Right atrium auricular region (tissue), 2 donors: ENCODE measurements at regions not wholly inside any gene's neighbourhood (a gene's known extent, or its start where the extent isn't known, plus 50 kb on each side); places are given as distances from the start of the nearest gene placed in this dataset.
A peak's percentile ranks its signal among the peaks of the same experiment; 100 is the strongest.

Experiments used
- DNase-seq: peaks from one replicate; pipeline ENCODE4 v3.0.0-alpha.2; 2019; ENCODE audit warnings: low spot score
- H3K27ac ChIP-seq, 2 donors: fragments of 200-600 bp; sonication (generic); 1 replicate in 1 of 2; 2 replicates in 1 of 2; pipeline ENCODE4 v1.5.1; 2016 to 2019
- H3K27me3 ChIP-seq, 2 donors: fragments of 200-600 bp; sonication (generic); one replicate each; pipeline versions ENCODE4 v1.5.1 to v1.6.0; 2017 to 2019
- H3K36me3 ChIP-seq: fragments of 200-600 bp; sonication (generic); one replicate; pipeline ENCODE4 v1.5.1; 2016
- H3K4me1 ChIP-seq, 2 donors: fragments of 200-600 bp; sonication (generic); one replicate each; pipeline versions ENCODE4 v1.5.1 to v1.6.0; 2017 to 2019
- H3K4me3 ChIP-seq, 2 donors: fragments of 200-600 bp; sonication (generic); 1 replicate in 1 of 2; 2 replicates in 1 of 2; pipeline ENCODE4 v1.5.1; 2017 to 2019; ENCODE audit warnings: mild to moderate bottlenecking in 1 of 2, moderate library complexity in 1 of 2
- H3K9me3 ChIP-seq, 2 donors: fragments of 200-600 bp; sonication (generic); one replicate each; pipeline ENCODE4 v1.5.1; 2019
- TF ChIP-seq, protein P1 (sequence below), 2 donors: fragments of 200-600 bp; sonication (generic); IDR thresholded peaks; one replicate each; pipeline ENCODE4 v1.5.1; 2019; ENCODE audit warnings: antibody characterized with exemption in 2 of 2

DNA sequence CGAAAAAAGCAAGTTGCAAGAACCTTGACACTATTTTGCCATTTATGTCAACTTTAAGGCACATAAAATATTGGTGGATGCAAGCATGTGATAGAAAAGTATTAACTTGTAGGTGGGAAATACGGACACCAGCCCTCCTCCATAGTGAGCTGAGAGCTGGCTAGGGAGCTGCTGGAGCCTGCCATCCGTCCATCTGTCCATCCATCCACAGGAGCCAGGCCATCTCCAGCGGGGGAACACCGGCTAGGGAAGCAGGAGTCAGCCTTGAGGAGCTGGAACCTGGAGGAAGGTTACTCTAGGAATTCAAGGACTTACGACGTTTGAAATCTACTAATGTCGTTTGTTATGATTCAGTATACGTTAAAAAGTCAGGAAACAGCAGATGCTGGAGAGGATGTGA, 120.7 kb upstream of the C14orf180 start:
- H3K4me1 ChIP-seq = peaks cover 0 to 13% of the 10 kb centered on the region in 2 donors
- peak; percentile 28 for DNase-seq
- no peaks in the 10 kb centered on the region for H3K27me3 ChIP-seq
- peaks cover 0 to under 1% of the 10 kb centered on the region in 2 donors for H3K9me3 ChIP-seq
- H3K4me3 ChIP-seq = no peak overlapping the region
- H3K36me3 ChIP-seq = no peaks in the 10 kb centered on the region
- H3K27ac ChIP-seq = no peak overlapping the region
- TF ChIP-seq, protein P1, sequence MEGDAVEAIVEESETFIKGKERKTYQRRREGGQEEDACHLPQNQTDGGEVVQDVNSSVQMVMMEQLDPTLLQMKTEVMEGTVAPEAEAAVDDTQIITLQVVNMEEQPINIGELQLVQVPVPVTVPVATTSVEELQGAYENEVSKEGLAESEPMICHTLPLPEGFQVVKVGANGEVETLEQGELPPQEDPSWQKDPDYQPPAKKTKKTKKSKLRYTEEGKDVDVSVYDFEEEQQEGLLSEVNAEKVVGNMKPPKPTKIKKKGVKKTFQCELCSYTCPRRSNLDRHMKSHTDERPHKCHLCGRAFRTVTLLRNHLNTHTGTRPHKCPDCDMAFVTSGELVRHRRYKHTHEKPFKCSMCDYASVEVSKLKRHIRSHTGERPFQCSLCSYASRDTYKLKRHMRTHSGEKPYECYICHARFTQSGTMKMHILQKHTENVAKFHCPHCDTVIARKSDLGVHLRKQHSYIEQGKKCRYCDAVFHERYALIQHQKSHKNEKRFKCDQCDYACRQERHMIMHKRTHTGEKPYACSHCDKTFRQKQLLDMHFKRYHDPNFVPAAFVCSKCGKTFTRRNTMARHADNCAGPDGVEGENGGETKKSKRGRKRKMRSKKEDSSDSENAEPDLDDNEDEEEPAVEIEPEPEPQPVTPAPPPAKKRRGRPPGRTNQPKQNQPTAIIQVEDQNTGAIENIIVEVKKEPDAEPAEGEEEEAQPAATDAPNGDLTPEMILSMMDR (IDR thresholded peaks at IDR 0.05) = no peak

DNA sequence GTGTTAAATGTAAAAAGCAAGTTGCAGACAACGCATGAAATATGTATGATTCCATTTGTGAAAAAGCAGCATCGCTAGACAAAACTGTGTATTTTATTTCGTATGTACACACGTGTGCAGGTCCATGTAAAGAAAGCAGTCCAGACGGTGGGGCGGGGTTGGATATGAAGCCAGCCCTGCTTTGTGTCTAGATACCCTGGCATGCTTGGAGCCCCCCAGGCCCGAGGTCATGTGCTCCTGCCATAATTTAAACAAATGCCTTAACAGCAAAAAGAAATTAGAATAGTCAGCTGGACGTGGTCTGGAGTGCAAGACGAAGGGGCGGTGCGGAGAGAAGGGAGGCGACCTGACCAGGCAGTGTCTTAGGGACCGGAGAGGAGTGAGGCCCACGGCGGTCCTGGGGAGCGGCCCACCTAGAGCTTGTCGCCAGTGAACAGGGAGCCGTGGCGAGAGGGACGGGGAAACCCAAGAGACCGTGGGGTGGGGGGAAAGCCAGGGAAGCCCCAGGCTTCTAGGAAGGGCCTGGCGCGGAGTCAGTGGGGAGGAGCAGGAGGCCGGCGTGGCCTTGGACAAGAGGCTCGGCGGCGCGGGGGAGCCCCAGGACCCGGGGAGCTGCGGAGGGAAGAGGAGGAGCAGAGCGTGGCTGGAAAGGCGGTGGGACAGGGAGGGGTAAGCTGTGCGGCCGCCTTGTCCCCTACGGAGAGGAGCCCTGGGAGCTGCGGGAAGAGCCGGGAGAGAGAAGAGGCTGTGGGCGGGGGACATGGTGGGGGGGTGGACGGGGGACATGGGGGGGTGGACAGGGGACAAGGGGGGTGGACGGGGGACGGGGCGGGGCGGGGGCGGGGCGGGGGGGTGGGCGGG, 118.5 kb upstream of the C14orf180 start:
- Histone ChIP-seq H3K27ac (no peak overlapping the region), H3K9me3 (no peaks in the 10 kb centered on the region), H3K4me3 (peak overlapping the region in 1 of 2 donors; percentile 49), H3K36me3 (no peaks in the 10 kb centered on the region), H3K27me3 (peaks cover 0 to 3% of the 10 kb centered on the region in 2 donors), H3K4me1 (peaks cover 0 to 13% of the 10 kb centered on the region in 2 donors)
- TF ChIP-seq, protein P1 (IDR thresholded peaks at IDR 0.05) = no peak
- DNase-seq = peak; percentile 53

DNA sequence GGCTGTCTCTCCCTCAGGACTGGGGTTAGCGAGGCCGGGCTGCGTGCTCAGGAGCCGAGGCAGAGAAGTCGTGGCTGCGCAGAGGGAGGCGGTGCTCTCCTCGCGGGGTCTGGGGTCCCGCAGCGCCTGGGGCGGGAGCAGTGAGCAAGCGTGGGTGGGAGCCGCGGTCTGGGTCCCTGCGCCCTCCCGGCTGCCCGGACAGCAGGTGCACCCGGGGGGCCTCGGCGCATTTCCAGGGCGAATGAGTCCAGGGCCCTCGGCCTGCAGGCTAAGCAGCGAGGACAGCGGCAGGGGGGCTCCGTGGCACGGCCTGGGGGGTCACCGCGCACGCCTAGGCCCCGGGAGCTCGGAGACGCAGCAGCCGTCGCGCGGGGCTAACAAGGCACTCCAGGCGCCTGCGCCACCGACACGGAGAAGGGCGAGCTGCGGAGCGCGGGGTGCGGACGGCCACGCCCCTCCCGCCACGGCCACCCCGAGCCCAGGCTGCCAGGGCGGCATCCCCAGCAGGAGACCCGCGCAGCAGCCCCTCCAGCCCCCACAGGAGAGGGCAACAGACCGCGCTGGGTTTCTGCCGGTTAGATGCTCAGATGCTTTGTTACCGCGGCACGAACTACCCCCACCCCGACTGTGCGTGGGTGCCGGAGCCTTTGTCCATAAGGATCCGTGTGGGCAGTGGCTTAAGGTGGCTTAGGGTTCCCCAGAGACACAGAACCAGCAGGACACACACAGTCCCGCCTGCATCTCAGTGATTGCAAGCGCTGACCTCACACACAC, 117.7 kb upstream of the C14orf180 start:
- peaks cover 0 to 13% of the 10 kb centered on the region in 2 donors for H3K4me1 ChIP-seq
- H3K4me3 ChIP-seq = peak overlapping the region in 1 of 2 donors; percentile 49
- peak; percentile 30 for DNase-seq
- H3K27me3 ChIP-seq = peaks cover 0 to 3% of the 10 kb centered on the region in 2 donors
- TF ChIP-seq, protein P1 (IDR thresholded peaks at IDR 0.05) = no peak
- no peaks in the 10 kb centered on the region for H3K36me3 ChIP-seq
- H3K27ac ChIP-seq = no peak overlapping the region
- no peaks in the 10 kb centered on the region for H3K9me3 ChIP-seq

- no peaks in the 10 kb centered on the region for H3K9me3 ChIP-seq
- no peak overlapping the region for H3K27ac ChIP-seq
- TF ChIP-seq, protein P1 (IDR thresholded peaks at IDR 0.05) = no peak
- no peaks in the 10 kb centered on the region for H3K36me3 ChIP-seq
- peak; percentile 47 for DNase-seq
- peaks cover 0 to 13% of the 10 kb centered on the region in 2 donors for H3K4me1 ChIP-seq
- peaks cover 0 to 3% of the 10 kb centered on the region in 2 donors for H3K27me3 ChIP-seq
- H3K4me3 ChIP-seq = no peak overlapping the region
These were observed 116.6 kb upstream of the C14orf180 start for GRCh38 chr14:104462651-104463630.

- no peaks in the 10 kb centered on the region for H3K9me3 ChIP-seq
- H3K27ac ChIP-seq = no peak overlapping the region
- H3K27me3 ChIP-seq = peaks cover 0 to 3% of the 10 kb centered on the region in 2 donors
- no peak for DNase-seq
- H3K4me1 ChIP-seq = peaks cover 0 to 13% of the 10 kb centered on the region in 2 donors
- TF ChIP-seq, protein P1 (IDR thresholded peaks at IDR 0.05) = no peak
- H3K4me3 ChIP-seq = no peak overlapping the region
- no peaks in the 10 kb centered on the region for H3K36me3 ChIP-seq
These were observed 114.7 kb upstream of the C14orf180 start for GRCh38 chr14:104464907-104465306.
